ENCODE measurements at regions not wholly inside any gene's neighbourhood (a gene's known extent, or its start where the extent isn't known, plus 50 kb on each side); places are given as distances from the start of the nearest gene placed in this dataset.

- Mint-ChIP-seq H3K36me3 (ENCODE audit: low read depth) (no peaks in the 10 kb centered on the region), H3K27me3 (ENCODE audit: insufficient read depth) (no peaks in the 10 kb centered on the region), H3K4me1 (no peaks in the 10 kb centered on the region), H3K9me3 (peaks cover 1% of the 10 kb centered on the region), H3K27ac (no peak overlapping the region), H3K4me3 (no peak overlapping the region)
- Histone ChIP-seq H3K4me3 (ENCODE audit: low read length) (no peak overlapping the region), H3K27ac (ENCODE audit: low read depth, low read length) (no peak overlapping the region), H3K36me3 (ENCODE audit: control insufficient read depth, insufficient read depth, low read length) (no peaks in the 10 kb centered on the region), H3K27me3 (ENCODE audit: control insufficient read depth, insufficient read depth, low read length, poor library complexity, severe bottlenecking) (no peaks in the 10 kb centered on the region), H3K9ac (ENCODE audit: extremely low read depth, low read length, poor library complexity, severe bottlenecking) (no peak overlapping the region), H3K9me3 (ENCODE audit: control insufficient read depth, low read length) (no peaks in the 10 kb centered on the region), H3K4me1 (ENCODE audit: control insufficient read depth, insufficient read depth, low read length) (no peaks in the 10 kb centered on the region)
- DNase-seq, result no peak
- no peak for TF ChIP-seq CTCF (conservative IDR thresholded peaks at IDR 0.05)
- 75% methylated on average over 1 of the region's 1 CpG; no CpG with 5 or more reads in 1 of the 2 experiments for WGBS, 2 experiments (ENCODE audit: insufficient coverage in 1 of 2, insufficient read length in 1 of 2)
Measured at GRCh38 chr5:26181582-26181981, 856.8 kb downstream of the CDH9 start.

- Histone ChIP-seq H3K36me3 (ENCODE audit: control insufficient read depth, insufficient read depth, low read length) (no peaks in the 10 kb centered on the region), H3K27me3 (ENCODE audit: control insufficient read depth, insufficient read depth, low read length, poor library complexity, severe bottlenecking) (no peaks in the 10 kb centered on the region), H3K27ac (ENCODE audit: low read depth, low read length) (no peak overlapping the region), H3K4me3 (ENCODE audit: low read length) (no peak overlapping the region), H3K4me1 (ENCODE audit: control insufficient read depth, insufficient read depth, low read length) (peaks cover 4% of the 10 kb centered on the region), H3K9me3 (ENCODE audit: control insufficient read depth, low read length) (no peaks in the 10 kb centered on the region), H3K9ac (ENCODE audit: extremely low read depth, low read length, poor library complexity, severe bottlenecking) (no peak overlapping the region)
- Mint-ChIP-seq H3K9me3 (no peaks in the 10 kb centered on the region), H3K36me3 (ENCODE audit: low read depth) (no peaks in the 10 kb centered on the region), H3K4me3 (no peak overlapping the region), H3K27me3 (ENCODE audit: insufficient read depth) (no peaks in the 10 kb centered on the region), H3K4me1 (no peaks in the 10 kb centered on the region), H3K27ac (no peak overlapping the region)
- 75 to 80% methylated on average over 1 to 7 of the region's 7 CpGs for WGBS, 2 experiments (ENCODE audit: insufficient coverage in 1 of 2, insufficient read length in 1 of 2)
- DNase-seq, result peak; percentile 82
- no peak for TF ChIP-seq CTCF (conservative IDR thresholded peaks at IDR 0.05)
Measured at GRCh38 chr5:26148569-26149107, 889.7 kb downstream of the CDH9 start.

GRCh38 chr5:26143259-26143658 lies 895.1 kb downstream of the CDH9 start:
- Mint-ChIP-seq H3K36me3 (ENCODE audit: low read depth) (no peaks in the 10 kb centered on the region), H3K4me1 (no peaks in the 10 kb centered on the region), H3K27me3 (ENCODE audit: insufficient read depth) (no peaks in the 10 kb centered on the region), H3K27ac (no peak overlapping the region), H3K9me3 (no peaks in the 10 kb centered on the region), H3K4me3 (no peak overlapping the region)
- no peak for DNase-seq
- H3K9ac ChIP-seq (ENCODE audit: extremely low read depth, low read length, poor library complexity, severe bottlenecking), result no peak overlapping the region
- no peaks in the 10 kb centered on the region for H3K4me1 ChIP-seq (ENCODE audit: control insufficient read depth, insufficient read depth, low read length)
- WGBS, 2 experiments (ENCODE audit: insufficient coverage in 1 of 2, insufficient read length in 1 of 2), result 94% methylated on average over 2 of the region's 2 CpGs; no CpG with 5 or more reads in 1 of the 2 experiments
- H3K36me3 ChIP-seq (ENCODE audit: control insufficient read depth, insufficient read depth, low read length), result no peaks in the 10 kb centered on the region
- H3K4me3 ChIP-seq (ENCODE audit: low read length), result no peak overlapping the region
- H3K27ac ChIP-seq (ENCODE audit: low read depth, low read length), result no peak overlapping the region
- no peaks in the 10 kb centered on the region for H3K27me3 ChIP-seq (ENCODE audit: control insufficient read depth, insufficient read depth, low read length, poor library complexity, severe bottlenecking)
- H3K9me3 ChIP-seq (ENCODE audit: control insufficient read depth, low read length), result no peaks in the 10 kb centered on the region
- no peak for TF ChIP-seq CTCF (conservative IDR thresholded peaks at IDR 0.05)

Data from endodermal cell (in vitro differentiated cells).